Activated naive CD8-positive, alpha-beta T cell treated with anti-CD3 and anti-CD28 coated beads for 36 hours (primary cell): ENCODE measurements at regions not wholly inside any gene's neighbourhood (a gene's known extent, or its start where the extent isn't known, plus 50 kb on each side); places are given as distances from the start of the nearest gene placed in this dataset.

ENCODE experiments used
- DNase-seq: peaks from one replicate; pipeline ENCODE4 v3.0.0; 2021
- H3K27ac Mint-ChIP-seq: one replicate; pipeline ENCODE4 v1.8.0; 2022; ENCODE audit warnings: mild to moderate bottlenecking, moderate library complexity, mixed read lengths
- H3K27me3 Mint-ChIP-seq: one replicate; pipeline ENCODE4 v1.8.0; 2022; ENCODE audit warnings: mild to moderate bottlenecking, mixed read lengths
- H3K36me3 Mint-ChIP-seq: one replicate; pipeline ENCODE4 v1.8.0; 2021; ENCODE audit warnings: mild to moderate bottlenecking, mixed read lengths
- H3K4me1 Mint-ChIP-seq: one replicate; pipeline ENCODE4 v1.8.0; 2021; ENCODE audit warnings: mixed read lengths
- H3K4me3 Mint-ChIP-seq: one replicate; pipeline ENCODE4 v1.8.0; 2022; ENCODE audit warnings: mild to moderate bottlenecking, moderate library complexity, mixed read lengths
- H3K9me3 Mint-ChIP-seq: one replicate; pipeline ENCODE4 v1.8.0; 2022; ENCODE audit warnings: mixed read lengths

GRCh38 chr16:82567175-82567574 lies 59.6 kb upstream of the CDH13 start:
- Mint-ChIP-seq H3K27me3 (no peaks in the 10 kb centered on the region), H3K4me1 (no peaks in the 10 kb centered on the region), H3K9me3 (peaks cover 13% of the 10 kb centered on the region), H3K36me3 (no peaks in the 10 kb centered on the region), H3K27ac (no peak overlapping the region), H3K4me3 (no peak overlapping the region)
- no peak for DNase-seq

DNA sequence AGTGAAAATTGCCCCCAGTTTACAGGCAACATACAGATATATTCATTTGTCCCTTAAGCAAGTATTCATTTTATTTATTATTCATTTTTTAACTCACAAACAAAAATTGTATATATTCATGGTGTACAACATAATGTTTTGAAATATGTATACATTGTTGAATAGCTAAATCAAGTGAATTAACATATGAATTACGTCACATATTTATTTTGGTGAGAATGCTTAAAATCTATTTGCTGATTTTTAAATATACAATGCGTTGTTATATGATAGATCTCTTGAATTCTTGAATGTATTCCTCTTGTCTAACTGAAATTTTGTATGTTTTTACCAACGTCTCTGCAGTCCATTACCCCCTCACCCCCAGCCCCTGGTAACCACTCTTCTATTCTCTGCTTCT lies 63.4 kb upstream of the CDH13 start:
- no peak for DNase-seq
- H3K36me3 Mint-ChIP-seq = no peaks in the 10 kb centered on the region
- H3K9me3 Mint-ChIP-seq = peaks cover 13% of the 10 kb centered on the region
- no peaks in the 10 kb centered on the region for H3K4me1 Mint-ChIP-seq
- H3K27me3 Mint-ChIP-seq = no peaks in the 10 kb centered on the region
- H3K27ac Mint-ChIP-seq = no peak overlapping the region
- no peak overlapping the region for H3K4me3 Mint-ChIP-seq

DNA sequence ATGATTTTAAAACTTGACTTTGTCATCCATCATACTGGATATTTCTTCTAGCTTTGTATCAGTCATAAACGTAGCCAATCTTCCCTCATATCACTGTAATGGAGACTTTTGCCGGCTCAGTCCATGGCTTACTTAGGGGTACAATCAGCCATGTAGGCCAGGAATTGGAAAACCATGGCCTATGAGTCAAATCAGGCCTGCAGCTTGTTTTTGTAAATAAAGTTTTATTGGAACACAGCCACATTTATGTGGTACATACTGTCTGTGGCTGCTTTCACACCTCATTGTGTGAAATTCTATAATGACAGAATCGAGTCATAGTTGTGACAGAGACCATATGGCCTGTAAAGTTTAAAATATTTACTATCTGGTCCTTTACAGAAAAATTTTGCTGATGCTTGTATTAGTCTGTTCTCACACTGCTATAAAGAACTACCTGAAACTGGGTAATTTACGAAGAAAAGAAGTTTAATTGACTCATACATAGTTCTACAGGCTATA lies 64.5 kb upstream of the CDH13 start:
- H3K36me3 Mint-ChIP-seq = no peaks in the 10 kb centered on the region
- no peak for DNase-seq
- peaks cover 13% of the 10 kb centered on the region for H3K9me3 Mint-ChIP-seq

DNA sequence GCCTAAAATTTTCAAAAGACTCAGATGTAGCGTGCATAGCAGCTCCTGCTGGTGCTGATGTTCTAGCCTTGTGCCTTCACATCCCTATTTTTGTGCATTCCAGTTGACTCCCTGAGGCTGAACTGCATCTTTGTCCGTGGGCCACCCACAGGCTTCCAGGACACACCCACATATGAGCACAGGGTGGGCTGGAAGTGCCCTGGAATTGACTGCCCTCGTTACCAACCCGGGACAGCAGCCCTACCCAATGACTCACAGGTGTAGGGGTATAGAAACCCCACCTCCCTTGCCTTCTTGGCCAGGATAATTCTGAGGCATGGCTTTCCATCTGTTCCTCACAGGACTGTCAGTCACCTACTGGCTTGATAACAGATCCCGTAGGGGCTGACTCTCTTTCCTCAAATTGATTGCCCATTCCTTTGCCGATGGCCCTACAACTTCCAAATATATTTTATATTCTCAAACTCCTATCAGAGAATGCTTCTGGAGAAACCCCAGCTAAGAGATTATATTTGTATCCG lies 65.9 kb upstream of the CDH13 start:
- Mint-ChIP-seq H3K36me3 (no peaks in the 10 kb centered on the region), H3K4me1 (no peaks in the 10 kb centered on the region), H3K27ac (no peak overlapping the region), H3K9me3 (peaks cover 10% of the 10 kb centered on the region), H3K4me3 (no peak overlapping the region), H3K27me3 (no peaks in the 10 kb centered on the region)
- DNase-seq = no peak

More for the DNA sequence above, 64.5 kb upstream of the CDH13 start:
- H3K27me3 Mint-ChIP-seq = no peaks in the 10 kb centered on the region
- H3K27ac Mint-ChIP-seq = no peak overlapping the region
- no peaks in the 10 kb centered on the region for H3K4me1 Mint-ChIP-seq
- H3K4me3 Mint-ChIP-seq = no peak overlapping the region

- no peak for DNase-seq
- H3K9me3 Mint-ChIP-seq = no peaks in the 10 kb centered on the region
- no peak overlapping the region for H3K27ac Mint-ChIP-seq
- peaks cover 9% of the 10 kb centered on the region for H3K27me3 Mint-ChIP-seq
- H3K4me1 Mint-ChIP-seq = no peaks in the 10 kb centered on the region
- no peaks in the 10 kb centered on the region for H3K36me3 Mint-ChIP-seq
- H3K4me3 Mint-ChIP-seq = no peak overlapping the region
These were observed 82.2 kb upstream of the CDH13 start for GRCh38 chr16:82544378-82545160.

GRCh38 chr16:82542714-82543113 lies 84.1 kb upstream of the CDH13 start:
- no peaks in the 10 kb centered on the region for H3K36me3 Mint-ChIP-seq
- H3K27me3 Mint-ChIP-seq = peaks cover 9% of the 10 kb centered on the region
- H3K27ac Mint-ChIP-seq = no peak overlapping the region
- no peak for DNase-seq
- no peaks in the 10 kb centered on the region for H3K9me3 Mint-ChIP-seq
- no peaks in the 10 kb centered on the region for H3K4me1 Mint-ChIP-seq
- H3K4me3 Mint-ChIP-seq = no peak overlapping the region

- Mint-ChIP-seq H3K36me3 (no peaks in the 10 kb centered on the region), H3K9me3 (no peaks in the 10 kb centered on the region), H3K27me3 (peaks cover 9% of the 10 kb centered on the region), H3K4me1 (no peaks in the 10 kb centered on the region), H3K4me3 (no peak overlapping the region), H3K27ac (no peak overlapping the region)
- DNase-seq = no peak
These were observed 85.7 kb upstream of the CDH13 start for GRCh38 chr16:82541103-82541502.

DNA sequence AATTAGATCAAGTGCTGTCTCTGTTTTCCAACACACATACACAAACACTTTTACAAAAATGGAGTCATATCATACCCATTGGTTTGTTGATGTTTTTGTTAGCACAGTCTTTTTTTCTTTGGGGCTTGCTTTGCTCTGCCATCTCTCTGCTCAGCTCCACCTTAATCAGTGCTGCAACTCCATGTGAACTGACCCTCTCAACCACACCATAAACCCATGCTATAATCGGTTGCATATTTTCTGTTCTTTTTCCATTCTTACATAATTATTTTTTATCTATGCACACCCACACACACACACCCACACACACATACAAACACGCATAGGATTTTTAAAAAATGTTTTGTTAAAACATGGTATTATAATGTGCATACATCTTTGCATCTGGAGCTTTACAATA lies 91.0 kb upstream of the CDH13 start:
- Mint-ChIP-seq H3K36me3 (no peaks in the 10 kb centered on the region), H3K27me3 (peaks cover 3% of the 10 kb centered on the region), H3K27ac (no peak overlapping the region), H3K9me3 (no peaks in the 10 kb centered on the region), H3K4me3 (no peak overlapping the region), H3K4me1 (no peaks in the 10 kb centered on the region)
- DNase-seq = no peak

GRCh38 chr16:82535262-82535661 lies 91.5 kb upstream of the CDH13 start:
- Mint-ChIP-seq H3K4me1 (no peaks in the 10 kb centered on the region), H3K27ac (no peak overlapping the region), H3K27me3 (peaks cover 3% of the 10 kb centered on the region), H3K4me3 (no peak overlapping the region), H3K36me3 (no peaks in the 10 kb centered on the region), H3K9me3 (no peaks in the 10 kb centered on the region)
- DNase-seq = no peak

GRCh38 chr16:82533189-82533588 lies 93.6 kb upstream of the CDH13 start:
- no peak for DNase-seq
- H3K36me3 Mint-ChIP-seq = no peaks in the 10 kb centered on the region

DNA sequence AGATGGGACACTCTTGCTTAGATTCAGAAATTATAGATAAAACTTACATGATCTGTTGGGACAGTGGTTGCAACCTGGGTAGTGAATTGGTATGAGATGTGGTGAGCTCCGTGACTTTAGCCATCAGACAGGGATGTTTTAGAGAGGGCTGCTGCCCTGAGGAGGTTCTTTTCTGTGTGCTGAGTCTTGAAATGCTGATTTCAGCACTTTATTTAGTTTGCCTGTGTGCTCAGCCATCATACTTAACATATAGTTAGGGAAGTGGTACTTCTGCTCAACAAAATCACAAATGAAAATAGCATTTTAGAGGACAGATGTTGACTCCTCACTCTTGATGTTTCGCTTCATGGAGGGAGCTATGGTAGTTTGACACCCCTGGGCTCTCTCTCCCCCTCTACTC lies 95.9 kb upstream of the CDH13 start:
- Mint-ChIP-seq H3K27me3 (peaks cover 6% of the 10 kb centered on the region), H3K36me3 (no peaks in the 10 kb centered on the region), H3K9me3 (peaks cover 10% of the 10 kb centered on the region), H3K27ac (no peak overlapping the region), H3K4me1 (no peaks in the 10 kb centered on the region), H3K4me3 (no peak overlapping the region)
- DNase-seq = no peak

More at GRCh38 chr16:82533189-82533588, 93.6 kb upstream of the CDH13 start:
- H3K4me1 Mint-ChIP-seq = no peaks in the 10 kb centered on the region
- H3K4me3 Mint-ChIP-seq = no peak overlapping the region
- H3K27me3 Mint-ChIP-seq = peaks cover 6% of the 10 kb centered on the region
- H3K27ac Mint-ChIP-seq = no peak overlapping the region
- H3K9me3 Mint-ChIP-seq = peaks cover 8% of the 10 kb centered on the region

- Mint-ChIP-seq H3K27ac (no peak overlapping the region), H3K36me3 (no peaks in the 10 kb centered on the region), H3K9me3 (peaks cover 12% of the 10 kb centered on the region), H3K4me3 (no peak overlapping the region), H3K27me3 (peaks cover 5% of the 10 kb centered on the region), H3K4me1 (no peaks in the 10 kb centered on the region)
- DNase-seq = no peak
These were observed 99.7 kb upstream of the CDH13 start for GRCh38 chr16:82527101-82527500.

DNA sequence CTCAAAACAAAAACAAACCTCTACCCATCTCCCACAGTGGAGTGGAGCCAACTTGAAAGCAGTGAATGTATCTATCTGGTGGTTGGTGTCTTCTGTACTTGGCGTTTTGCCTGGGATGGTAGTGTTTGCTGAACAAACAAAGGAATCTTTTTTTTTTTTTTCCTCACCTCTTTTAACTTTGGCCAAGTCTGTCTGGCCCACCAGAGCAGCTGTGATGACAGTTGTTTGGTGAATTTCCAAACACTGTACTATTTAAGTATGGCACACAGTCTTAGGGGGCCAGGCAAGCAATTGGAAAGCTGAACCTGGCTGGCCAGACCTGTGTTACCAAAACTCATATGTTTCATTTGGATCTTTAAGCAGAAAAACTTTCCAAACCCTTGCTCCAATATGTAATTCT lies 101.8 kb upstream of the CDH13 start:
- Mint-ChIP-seq H3K36me3 (no peaks in the 10 kb centered on the region), H3K4me1 (no peaks in the 10 kb centered on the region), H3K4me3 (no peak overlapping the region), H3K27ac (no peak overlapping the region), H3K27me3 (peaks cover 3% of the 10 kb centered on the region), H3K9me3 (peaks cover 12% of the 10 kb centered on the region)
- no peak for DNase-seq

GRCh38 chr16:82523815-82524214 lies 103.0 kb upstream of the CDH13 start:
- Mint-ChIP-seq H3K9me3 (peaks cover 10% of the 10 kb centered on the region), H3K27ac (no peak overlapping the region), H3K4me1 (no peaks in the 10 kb centered on the region), H3K27me3 (no peaks in the 10 kb centered on the region), H3K36me3 (no peaks in the 10 kb centered on the region), H3K4me3 (no peak overlapping the region)
- no peak for DNase-seq

- peaks cover 3% of the 10 kb centered on the region for H3K9me3 Mint-ChIP-seq
- no peak for DNase-seq
- no peaks in the 10 kb centered on the region for H3K27me3 Mint-ChIP-seq
- H3K27ac Mint-ChIP-seq = no peak overlapping the region
- H3K36me3 Mint-ChIP-seq = no peaks in the 10 kb centered on the region
- H3K4me3 Mint-ChIP-seq = no peak overlapping the region
- H3K4me1 Mint-ChIP-seq = no peaks in the 10 kb centered on the region
These were observed 104.7 kb upstream of the CDH13 start for GRCh38 chr16:82522026-82522425.

DNA sequence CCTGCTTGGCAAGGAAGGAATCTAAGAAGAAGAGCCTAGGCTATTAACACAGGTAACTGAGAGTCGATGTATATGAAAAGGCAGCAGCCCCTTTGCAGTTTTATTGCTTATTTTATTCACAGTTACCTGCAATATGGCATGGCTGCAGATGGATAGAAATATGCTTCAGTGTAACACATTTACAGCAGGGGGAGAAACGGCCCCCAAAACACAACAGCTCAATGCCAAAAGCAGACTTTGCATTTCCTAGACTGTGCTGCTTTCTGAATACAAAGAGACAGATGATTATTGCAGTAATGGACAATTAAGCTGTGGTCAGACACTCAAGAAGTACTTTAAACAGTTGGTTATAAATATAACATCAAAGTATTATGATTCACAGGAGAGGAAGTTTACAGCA lies 108.0 kb upstream of the CDH13 start:
- H3K4me3 Mint-ChIP-seq = no peak overlapping the region
- H3K27ac Mint-ChIP-seq = no peak overlapping the region
- H3K36me3 Mint-ChIP-seq = no peaks in the 10 kb centered on the region

More for the DNA sequence above, 108.0 kb upstream of the CDH13 start:
- no peak for DNase-seq
- Mint-ChIP-seq H3K4me1 (no peaks in the 10 kb centered on the region), H3K9me3 (peaks cover 1% of the 10 kb centered on the region), H3K27me3 (no peaks in the 10 kb centered on the region)
